Liver (tissue), 8 donors: ENCODE measurements at regions not wholly inside any gene's neighbourhood (a gene's known extent, or its start where the extent isn't known, plus 50 kb on each side); places are given as distances from the start of the nearest gene placed in this dataset.
"Not testable (repeated sequence)": the region's sequence is repeated elsewhere in the genome, so short reads cannot be mapped to it uniquely, and the experiment has no call there.

Source experiments
- DNase-seq: peaks from one replicate; pipeline ENCODE4 v3.0.0-alpha.2; 2017; ENCODE audit warnings: low spot score
- H3K27ac ChIP-seq, 2 donors: one replicate each; pipeline ENCODE4 v1.7.0; 2013; ENCODE audit warnings: inconsistent platforms in 2 of 2, low read length in 2 of 2, control low read depth in 1 of 2, low read depth in 1 of 2, mild to moderate bottlenecking in 1 of 2
- H3K27me3 ChIP-seq, 4 donors: one replicate each; pipeline versions ENCODE4 v1.6.1 to v1.7.0; 2013; ENCODE audit warnings: low read length in 3 of 4, inconsistent platforms in 1 of 4, mild to moderate bottlenecking in 1 of 4, moderate library complexity in 1 of 4; ENCODE audit not compliant: control insufficient read depth in 4 of 4, insufficient read depth in 4 of 4
- H3K36me3 ChIP-seq, 4 donors: one replicate each; pipeline versions ENCODE4 v1.6.1 to v1.7.0; 2013; ENCODE audit warnings: low read length in 3 of 4, mild to moderate bottlenecking in 3 of 4, low read depth in 1 of 4, moderate library complexity in 1 of 4; ENCODE audit not compliant: control insufficient read depth in 4 of 4, insufficient read depth in 3 of 4
- H3K4me1 ChIP-seq, 4 donors: one replicate each; pipeline versions ENCODE4 v1.6.1 to v1.7.0; 2013; ENCODE audit warnings: low read length in 3 of 4, mild to moderate bottlenecking in 3 of 4, moderate library complexity in 1 of 4; ENCODE audit not compliant: control insufficient read depth in 4 of 4, insufficient read depth in 4 of 4
- H3K4me3 ChIP-seq, 3 donors: one replicate each; pipeline versions ENCODE4 v1.6.1 to v1.7.0; 2013; ENCODE audit warnings: low read length in 3 of 3, control low read depth in 1 of 3, low read depth in 1 of 3, mild to moderate bottlenecking in 1 of 3
- H3K9ac ChIP-seq, 2 donors: one replicate each; pipeline ENCODE4 v1.7.0; 2013; ENCODE audit warnings: low read length in 2 of 2, mild to moderate bottlenecking in 2 of 2, moderate library complexity in 2 of 2, control low read depth in 1 of 2, low read depth in 1 of 2
- H3K9me3 ChIP-seq, 4 donors: one replicate each; pipeline versions ENCODE4 v1.6.1 to v1.7.0; 2013; ENCODE audit warnings: low read length in 3 of 4; ENCODE audit not compliant: control insufficient read depth in 4 of 4
- EGR1 ChIP-seq, 2 donors: IDR thresholded peaks; 2 replicates each; pipeline ENCODE4 v1.6.1; 2016 to 2018; ENCODE audit warnings: antibody characterized with exemption in 2 of 2, low read depth in 2 of 2
- FOXA1 ChIP-seq: IDR thresholded peaks from 2 replicates; pipeline ENCODE4 v1.6.1; 2016; ENCODE audit warnings: antibody characterized with exemption
- FOXA2 ChIP-seq: IDR thresholded peaks from 2 replicates; pipeline ENCODE4 v1.6.1; 2016; ENCODE audit warnings: antibody characterized with exemption
- GABPA ChIP-seq, 2 donors: IDR thresholded peaks in 1 of 2; conservative IDR thresholded peaks in 1 of 2; 2 replicates each; pipeline ENCODE4 v1.6.1; 2016; ENCODE audit warnings: antibody characterized with exemption in 2 of 2, mild to moderate bottlenecking in 1 of 2, moderate library complexity in 1 of 2
- HNF4A ChIP-seq, 2 donors: conservative IDR thresholded peaks; 2 replicates each; pipeline ENCODE4 v1.6.1; 2016; ENCODE audit warnings: antibody characterized with exemption in 2 of 2, mild to moderate bottlenecking in 2 of 2
- HNF4G ChIP-seq: IDR thresholded peaks from 2 replicates; pipeline ENCODE4 v1.6.1; 2016; ENCODE audit warnings: antibody characterized with exemption
- JUND ChIP-seq, 2 donors: IDR thresholded peaks; 2 replicates each; pipeline ENCODE4 v1.6.1; 2016; ENCODE audit warnings: antibody characterized with exemption in 2 of 2
- NR2F2 ChIP-seq: IDR thresholded peaks from 2 replicates; pipeline ENCODE4 v1.6.1; 2016; ENCODE audit warnings: antibody characterized with exemption
- TAF1 ChIP-seq: conservative IDR thresholded peaks from 2 replicates; pipeline ENCODE4 v1.6.1; 2016; ENCODE audit warnings: antibody characterized with exemption, mild to moderate bottlenecking
- WGBS: extraction: QIAGEN DNeasy Blood & Tissue Kit; methylation state at CpG from one replicate; pipeline ENCODE4 v1.1.7; 2013; 5-methylcytosine and 5-hydroxymethylcytosine counted together
- TF ChIP-seq, protein P1 (sequence below): IDR thresholded peaks from 2 replicates; pipeline ENCODE4 v1.6.1; 2016; ENCODE audit warnings: antibody characterized with exemption, mild to moderate bottlenecking
- TF ChIP-seq, protein P2 (sequence below): IDR thresholded peaks from 2 replicates; pipeline ENCODE4 v1.6.1; 2016; ENCODE audit warnings: antibody characterized with exemption
- TF ChIP-seq, protein P3 (sequence below): IDR thresholded peaks from 2 replicates; pipeline ENCODE4 v1.6.1; 2016; ENCODE audit warnings: antibody characterized with exemption
- TF ChIP-seq, protein P4 (sequence below): fragments of 150-350 bp; IDR thresholded peaks from 2 replicates; pipeline ENCODE4 v1.5.1; 2017; ENCODE audit warnings: improper control_type of control experiment, low read depth, low read length; ENCODE audit not compliant: missing input control
- TF ChIP-seq, protein P5 (sequence below): IDR thresholded peaks from 2 replicates; pipeline ENCODE4 v1.6.1; 2016; ENCODE audit warnings: antibody characterized with exemption
- donor health status: healthy.
- donor health status: healthy.
- donor health status: healthy.
- donor health status: healthy.
- donor health status: healthy.

DNA sequence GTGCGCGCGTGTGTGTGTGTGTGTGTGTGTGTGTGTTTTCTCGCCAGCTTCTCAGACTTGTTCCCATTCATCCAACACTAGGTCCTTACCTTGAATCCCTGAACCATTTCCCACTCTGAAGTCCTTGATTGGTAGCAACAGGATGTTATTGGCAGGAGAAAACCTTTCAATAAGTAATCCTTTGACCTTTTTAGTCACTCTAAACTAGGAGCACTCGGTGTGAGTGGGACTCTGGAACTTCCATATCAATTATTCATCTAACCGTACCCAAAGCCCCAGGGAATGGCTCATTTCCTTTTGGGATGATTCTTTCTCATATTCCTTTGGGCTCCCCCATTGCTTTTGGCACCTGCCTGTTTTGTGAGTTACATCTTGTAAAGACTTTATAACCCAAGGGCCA is 140.2 kb upstream of the SPRED1 start (continued):
- TF ChIP-seq, protein P1, sequence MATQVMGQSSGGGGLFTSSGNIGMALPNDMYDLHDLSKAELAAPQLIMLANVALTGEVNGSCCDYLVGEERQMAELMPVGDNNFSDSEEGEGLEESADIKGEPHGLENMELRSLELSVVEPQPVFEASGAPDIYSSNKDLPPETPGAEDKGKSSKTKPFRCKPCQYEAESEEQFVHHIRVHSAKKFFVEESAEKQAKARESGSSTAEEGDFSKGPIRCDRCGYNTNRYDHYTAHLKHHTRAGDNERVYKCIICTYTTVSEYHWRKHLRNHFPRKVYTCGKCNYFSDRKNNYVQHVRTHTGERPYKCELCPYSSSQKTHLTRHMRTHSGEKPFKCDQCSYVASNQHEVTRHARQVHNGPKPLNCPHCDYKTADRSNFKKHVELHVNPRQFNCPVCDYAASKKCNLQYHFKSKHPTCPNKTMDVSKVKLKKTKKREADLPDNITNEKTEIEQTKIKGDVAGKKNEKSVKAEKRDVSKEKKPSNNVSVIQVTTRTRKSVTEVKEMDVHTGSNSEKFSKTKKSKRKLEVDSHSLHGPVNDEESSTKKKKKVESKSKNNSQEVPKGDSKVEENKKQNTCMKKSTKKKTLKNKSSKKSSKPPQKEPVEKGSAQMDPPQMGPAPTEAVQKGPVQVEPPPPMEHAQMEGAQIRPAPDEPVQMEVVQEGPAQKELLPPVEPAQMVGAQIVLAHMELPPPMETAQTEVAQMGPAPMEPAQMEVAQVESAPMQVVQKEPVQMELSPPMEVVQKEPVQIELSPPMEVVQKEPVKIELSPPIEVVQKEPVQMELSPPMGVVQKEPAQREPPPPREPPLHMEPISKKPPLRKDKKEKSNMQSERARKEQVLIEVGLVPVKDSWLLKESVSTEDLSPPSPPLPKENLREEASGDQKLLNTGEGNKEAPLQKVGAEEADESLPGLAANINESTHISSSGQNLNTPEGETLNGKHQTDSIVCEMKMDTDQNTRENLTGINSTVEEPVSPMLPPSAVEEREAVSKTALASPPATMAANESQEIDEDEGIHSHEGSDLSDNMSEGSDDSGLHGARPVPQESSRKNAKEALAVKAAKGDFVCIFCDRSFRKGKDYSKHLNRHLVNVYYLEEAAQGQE, result no peak
- no peak for TF ChIP-seq EGR1 (IDR thresholded peaks at IDR 0.05; ENCODE audit: low read depth in 2 of 2)

DNA sequence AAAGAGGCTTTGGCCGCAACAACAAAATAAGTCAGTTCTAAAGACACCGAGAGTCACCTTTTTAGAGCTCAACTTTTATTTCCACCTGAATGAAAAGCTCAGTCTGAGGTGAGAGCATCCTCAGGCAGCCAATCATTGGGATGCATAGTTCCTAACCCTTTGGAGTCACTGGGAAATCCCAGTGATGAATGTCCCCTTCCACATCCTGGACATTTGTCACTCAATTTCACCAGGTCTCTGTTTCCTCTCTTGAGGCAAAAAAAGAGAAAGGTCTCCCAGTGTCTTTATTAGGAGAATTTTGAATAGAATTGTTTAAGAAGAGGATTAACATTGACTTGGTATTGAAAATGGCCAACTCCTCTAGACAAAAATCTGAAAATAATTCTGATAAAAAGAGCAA is 137.5 kb upstream of the SPRED1 start:
- Histone ChIP-seq H3K4me1 (no peaks in the 10 kb centered on the region), H3K36me3 (no peaks in the 10 kb centered on the region), H3K9ac (no peak overlapping the region), H3K4me3 (no peak overlapping the region), H3K9me3 (no peaks in the 10 kb centered on the region), H3K27ac (no peak overlapping the region), H3K27me3 (no peaks in the 10 kb centered on the region)
- WGBS, result 89% methylated on average over 2 of the region's 2 CpGs
- no peak for DNase-seq
- TF ChIP-seq, protein P2, sequence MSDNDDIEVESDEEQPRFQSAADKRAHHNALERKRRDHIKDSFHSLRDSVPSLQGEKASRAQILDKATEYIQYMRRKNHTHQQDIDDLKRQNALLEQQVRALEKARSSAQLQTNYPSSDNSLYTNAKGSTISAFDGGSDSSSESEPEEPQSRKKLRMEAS, result no peak
- TF ChIP-seq, protein P3, sequence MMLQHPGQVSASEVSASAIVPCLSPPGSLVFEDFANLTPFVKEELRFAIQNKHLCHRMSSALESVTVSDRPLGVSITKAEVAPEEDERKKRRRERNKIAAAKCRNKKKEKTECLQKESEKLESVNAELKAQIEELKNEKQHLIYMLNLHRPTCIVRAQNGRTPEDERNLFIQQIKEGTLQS, result no peak
- TF ChIP-seq HNF4G (no peak), TAF1 (no peak), HNF4A (conservative IDR thresholded peaks at IDR 0.05) (no peak), FOXA1 (no peak), FOXA2 (no peak), NR2F2 (no peak)
- TF ChIP-seq, protein P4, sequence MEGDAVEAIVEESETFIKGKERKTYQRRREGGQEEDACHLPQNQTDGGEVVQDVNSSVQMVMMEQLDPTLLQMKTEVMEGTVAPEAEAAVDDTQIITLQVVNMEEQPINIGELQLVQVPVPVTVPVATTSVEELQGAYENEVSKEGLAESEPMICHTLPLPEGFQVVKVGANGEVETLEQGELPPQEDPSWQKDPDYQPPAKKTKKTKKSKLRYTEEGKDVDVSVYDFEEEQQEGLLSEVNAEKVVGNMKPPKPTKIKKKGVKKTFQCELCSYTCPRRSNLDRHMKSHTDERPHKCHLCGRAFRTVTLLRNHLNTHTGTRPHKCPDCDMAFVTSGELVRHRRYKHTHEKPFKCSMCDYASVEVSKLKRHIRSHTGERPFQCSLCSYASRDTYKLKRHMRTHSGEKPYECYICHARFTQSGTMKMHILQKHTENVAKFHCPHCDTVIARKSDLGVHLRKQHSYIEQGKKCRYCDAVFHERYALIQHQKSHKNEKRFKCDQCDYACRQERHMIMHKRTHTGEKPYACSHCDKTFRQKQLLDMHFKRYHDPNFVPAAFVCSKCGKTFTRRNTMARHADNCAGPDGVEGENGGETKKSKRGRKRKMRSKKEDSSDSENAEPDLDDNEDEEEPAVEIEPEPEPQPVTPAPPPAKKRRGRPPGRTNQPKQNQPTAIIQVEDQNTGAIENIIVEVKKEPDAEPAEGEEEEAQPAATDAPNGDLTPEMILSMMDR, result no peak

DNA sequence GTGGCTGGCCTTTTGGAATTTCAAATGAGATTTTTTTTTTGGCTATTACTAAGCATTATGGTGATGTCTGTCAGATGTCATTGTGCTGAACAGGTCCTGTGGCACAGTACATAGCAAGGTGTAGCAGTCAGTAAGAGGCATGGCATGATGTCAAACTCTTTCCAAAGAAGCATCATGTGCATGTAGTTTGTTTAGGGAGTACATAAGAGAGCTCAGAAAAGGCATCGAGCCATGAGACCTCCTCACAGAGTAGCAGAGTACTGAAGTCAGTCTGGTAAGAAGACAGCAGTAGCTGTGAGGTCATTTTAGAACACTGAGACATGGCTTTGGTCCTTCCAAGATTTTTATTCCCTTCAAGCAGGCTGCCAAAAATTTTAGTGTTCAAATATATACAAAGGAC is 134.9 kb upstream of the SPRED1 start:
- H3K27me3 ChIP-seq, result no peaks in the 10 kb centered on the region
- H3K9ac ChIP-seq, result no peak overlapping the region
- TF ChIP-seq, protein P3, result no peak
- TF ChIP-seq FOXA1, result no peak
- no peak for TF ChIP-seq JUND (IDR thresholded peaks at IDR 0.05)
- TF ChIP-seq, protein P1, result no peak
- TF ChIP-seq, protein P5, sequence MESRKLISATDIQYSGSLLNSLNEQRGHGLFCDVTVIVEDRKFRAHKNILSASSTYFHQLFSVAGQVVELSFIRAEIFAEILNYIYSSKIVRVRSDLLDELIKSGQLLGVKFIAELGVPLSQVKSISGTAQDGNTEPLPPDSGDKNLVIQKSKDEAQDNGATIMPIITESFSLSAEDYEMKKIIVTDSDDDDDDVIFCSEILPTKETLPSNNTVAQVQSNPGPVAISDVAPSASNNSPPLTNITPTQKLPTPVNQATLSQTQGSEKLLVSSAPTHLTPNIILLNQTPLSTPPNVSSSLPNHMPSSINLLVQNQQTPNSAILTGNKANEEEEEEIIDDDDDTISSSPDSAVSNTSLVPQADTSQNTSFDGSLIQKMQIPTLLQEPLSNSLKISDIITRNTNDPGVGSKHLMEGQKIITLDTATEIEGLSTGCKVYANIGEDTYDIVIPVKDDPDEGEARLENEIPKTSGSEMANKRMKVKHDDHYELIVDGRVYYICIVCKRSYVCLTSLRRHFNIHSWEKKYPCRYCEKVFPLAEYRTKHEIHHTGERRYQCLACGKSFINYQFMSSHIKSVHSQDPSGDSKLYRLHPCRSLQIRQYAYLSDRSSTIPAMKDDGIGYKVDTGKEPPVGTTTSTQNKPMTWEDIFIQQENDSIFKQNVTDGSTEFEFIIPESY, result no peak
- TF ChIP-seq GABPA (IDR thresholded peaks at IDR 0.05 in 1 of 2, conservative IDR thresholded peaks at IDR 0.05 in 1 of 2), result no peak
- TF ChIP-seq TAF1, result no peak
- H3K4me3 ChIP-seq, result no peak overlapping the region
- 71% methylated on average over 1 of the region's 1 CpG for WGBS
- no peak for DNase-seq
- no peak overlapping the region for H3K27ac ChIP-seq
- H3K36me3 ChIP-seq, result no peaks in the 10 kb centered on the region
- no peaks in the 10 kb centered on the region for H3K9me3 ChIP-seq
- no peaks in the 10 kb centered on the region for H3K4me1 ChIP-seq

DNA sequence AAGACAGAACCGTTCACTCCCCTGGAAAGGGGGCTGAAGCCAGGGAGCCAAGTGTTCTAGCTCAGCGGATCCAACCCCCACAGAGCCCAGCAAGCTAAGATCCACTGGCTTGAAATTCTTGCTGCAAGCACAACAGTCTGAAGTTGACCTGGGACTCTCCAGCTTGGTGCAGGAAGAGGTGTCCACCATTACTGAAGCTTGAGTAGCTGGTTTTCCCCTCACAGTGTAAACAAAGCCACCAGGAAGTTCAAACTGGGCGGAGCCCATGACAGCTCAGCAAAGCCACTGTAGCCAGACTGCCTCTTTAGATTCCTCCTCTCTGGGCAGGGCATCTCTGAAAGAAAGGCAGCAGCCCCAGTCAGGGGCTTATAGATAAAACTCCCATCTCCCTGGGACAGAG is 132.8 kb upstream of the SPRED1 start:
- not testable (repeated sequence) for H3K4me1 ChIP-seq, DNase-seq, H3K9me3 ChIP-seq, H3K4me3 ChIP-seq, H3K27me3 ChIP-seq, H3K9ac ChIP-seq, H3K27ac ChIP-seq, H3K36me3 ChIP-seq
- WGBS, result 84% methylated on average over 3 of the region's 3 CpGs
